ENCODE measurements at regions not wholly inside any gene's neighbourhood (a gene's known extent, or its start where the extent isn't known, plus 50 kb on each side); places are given as distances from the start of the nearest gene placed in this dataset.

- Histone ChIP-seq H3K27me3 (replicated peaks; ENCODE audit: control insufficient read depth, insufficient read depth, low read length, poor library complexity, severe bottlenecking) (no peaks in the 10 kb centered on the region), H3K4me3 (ENCODE audit: insufficient read depth, low read depth, low read length, poor library complexity, severe bottlenecking) (no peak overlapping the region), H3K27ac (ENCODE audit: insufficient read depth, low read length, poor library complexity, severe bottlenecking) (no peak overlapping the region), H3K36me3 (ENCODE audit: control insufficient read depth, insufficient read depth, low read length) (no peaks in the 10 kb centered on the region), H3K4me1 (ENCODE audit: control insufficient read depth, insufficient read depth, low read length, poor library complexity, severe bottlenecking) (no peaks in the 10 kb centered on the region), H3K9me3 (ENCODE audit: control insufficient read depth, low read length) (no peaks in the 10 kb centered on the region)
- no peak for DNase-seq
Observed at GRCh38 chr9:120197605-120198004, 382.4 kb downstream of the CDK5RAP2 start.

GRCh38 chr9:120191141-120191540, 388.8 kb downstream of the CDK5RAP2 start:
- no peaks in the 10 kb centered on the region for H3K36me3 ChIP-seq (ENCODE audit: control insufficient read depth, insufficient read depth, low read length)
- no peaks in the 10 kb centered on the region for H3K4me1 ChIP-seq (ENCODE audit: control insufficient read depth, insufficient read depth, low read length, poor library complexity, severe bottlenecking)
- no peaks in the 10 kb centered on the region for H3K9me3 ChIP-seq (ENCODE audit: control insufficient read depth, low read length)
- no peaks in the 10 kb centered on the region for H3K27me3 ChIP-seq (replicated peaks; ENCODE audit: control insufficient read depth, insufficient read depth, low read length, poor library complexity, severe bottlenecking)
- no peak for DNase-seq
- H3K27ac ChIP-seq (ENCODE audit: insufficient read depth, low read length, poor library complexity, severe bottlenecking): no peak overlapping the region
- no peak overlapping the region for H3K4me3 ChIP-seq (ENCODE audit: insufficient read depth, low read depth, low read length, poor library complexity, severe bottlenecking)

GRCh38 chr9:120187758-120188157, 392.2 kb downstream of the CDK5RAP2 start:
- Histone ChIP-seq H3K9me3 (ENCODE audit: control insufficient read depth, low read length) (no peaks in the 10 kb centered on the region), H3K4me1 (ENCODE audit: control insufficient read depth, insufficient read depth, low read length, poor library complexity, severe bottlenecking) (no peaks in the 10 kb centered on the region), H3K27me3 (replicated peaks; ENCODE audit: control insufficient read depth, insufficient read depth, low read length, poor library complexity, severe bottlenecking) (no peaks in the 10 kb centered on the region), H3K27ac (ENCODE audit: insufficient read depth, low read length, poor library complexity, severe bottlenecking) (no peak overlapping the region), H3K4me3 (ENCODE audit: insufficient read depth, low read depth, low read length, poor library complexity, severe bottlenecking) (no peak overlapping the region), H3K36me3 (ENCODE audit: control insufficient read depth, insufficient read depth, low read length) (no peaks in the 10 kb centered on the region)
- no peak for DNase-seq

- no peak overlapping the region for H3K4me3 ChIP-seq (ENCODE audit: insufficient read depth, low read depth, low read length, poor library complexity, severe bottlenecking)
- no peaks in the 10 kb centered on the region for H3K4me1 ChIP-seq (ENCODE audit: control insufficient read depth, insufficient read depth, low read length, poor library complexity, severe bottlenecking)
- H3K9me3 ChIP-seq (ENCODE audit: control insufficient read depth, low read length): no peaks in the 10 kb centered on the region
- H3K36me3 ChIP-seq (ENCODE audit: control insufficient read depth, insufficient read depth, low read length): no peaks in the 10 kb centered on the region
- H3K27me3 ChIP-seq (replicated peaks; ENCODE audit: control insufficient read depth, insufficient read depth, low read length, poor library complexity, severe bottlenecking): no peaks in the 10 kb centered on the region
- no peak for DNase-seq
- H3K27ac ChIP-seq (ENCODE audit: insufficient read depth, low read length, poor library complexity, severe bottlenecking): no peak overlapping the region
Observed at GRCh38 chr9:120186276-120186675, 393.7 kb downstream of the CDK5RAP2 start.

GRCh38 chr9:120184266-120184665, 395.7 kb downstream of the CDK5RAP2 start:
- Histone ChIP-seq H3K4me1 (ENCODE audit: control insufficient read depth, insufficient read depth, low read length, poor library complexity, severe bottlenecking) (no peaks in the 10 kb centered on the region), H3K27me3 (replicated peaks; ENCODE audit: control insufficient read depth, insufficient read depth, low read length, poor library complexity, severe bottlenecking) (no peaks in the 10 kb centered on the region), H3K4me3 (ENCODE audit: insufficient read depth, low read depth, low read length, poor library complexity, severe bottlenecking) (no peak overlapping the region), H3K9me3 (ENCODE audit: control insufficient read depth, low read length) (no peaks in the 10 kb centered on the region), H3K36me3 (ENCODE audit: control insufficient read depth, insufficient read depth, low read length) (no peaks in the 10 kb centered on the region), H3K27ac (ENCODE audit: insufficient read depth, low read length, poor library complexity, severe bottlenecking) (no peak overlapping the region)
- DNase-seq: no peak

- Histone ChIP-seq H3K4me3 (ENCODE audit: insufficient read depth, low read depth, low read length, poor library complexity, severe bottlenecking) (no peak overlapping the region), H3K27ac (ENCODE audit: insufficient read depth, low read length, poor library complexity, severe bottlenecking) (no peak overlapping the region), H3K36me3 (ENCODE audit: control insufficient read depth, insufficient read depth, low read length) (no peaks in the 10 kb centered on the region), H3K9me3 (ENCODE audit: control insufficient read depth, low read length) (no peaks in the 10 kb centered on the region), H3K4me1 (ENCODE audit: control insufficient read depth, insufficient read depth, low read length, poor library complexity, severe bottlenecking) (no peaks in the 10 kb centered on the region), H3K27me3 (replicated peaks; ENCODE audit: control insufficient read depth, insufficient read depth, low read length, poor library complexity, severe bottlenecking) (no peaks in the 10 kb centered on the region)
- DNase-seq: no peak
Observed at GRCh38 chr9:120183615-120184014, 396.4 kb downstream of the CDK5RAP2 start.

GRCh38 chr9:120182011-120182410, 398.0 kb downstream of the CDK5RAP2 start:
- no peak for DNase-seq

GRCh38 chr9:120177121-120177520, 402.8 kb downstream of the CDK5RAP2 start:
- Histone ChIP-seq H3K27ac (ENCODE audit: insufficient read depth, low read length, poor library complexity, severe bottlenecking) (no peak overlapping the region), H3K9me3 (ENCODE audit: control insufficient read depth, low read length) (no peaks in the 10 kb centered on the region), H3K27me3 (replicated peaks; ENCODE audit: control insufficient read depth, insufficient read depth, low read length, poor library complexity, severe bottlenecking) (no peaks in the 10 kb centered on the region), H3K4me3 (ENCODE audit: insufficient read depth, low read depth, low read length, poor library complexity, severe bottlenecking) (no peak overlapping the region), H3K4me1 (ENCODE audit: control insufficient read depth, insufficient read depth, low read length, poor library complexity, severe bottlenecking) (no peaks in the 10 kb centered on the region), H3K36me3 (ENCODE audit: control insufficient read depth, insufficient read depth, low read length) (no peaks in the 10 kb centered on the region)
- DNase-seq: no peak

More at GRCh38 chr9:120182011-120182410, 398.0 kb downstream of the CDK5RAP2 start:
- no peak overlapping the region for H3K4me3 ChIP-seq (ENCODE audit: insufficient read depth, low read depth, low read length, poor library complexity, severe bottlenecking)
- H3K9me3 ChIP-seq (ENCODE audit: control insufficient read depth, low read length): no peaks in the 10 kb centered on the region
- no peaks in the 10 kb centered on the region for H3K27me3 ChIP-seq (replicated peaks; ENCODE audit: control insufficient read depth, insufficient read depth, low read length, poor library complexity, severe bottlenecking)
- H3K27ac ChIP-seq (ENCODE audit: insufficient read depth, low read length, poor library complexity, severe bottlenecking): no peak overlapping the region
- no peaks in the 10 kb centered on the region for H3K36me3 ChIP-seq (ENCODE audit: control insufficient read depth, insufficient read depth, low read length)
- no peaks in the 10 kb centered on the region for H3K4me1 ChIP-seq (ENCODE audit: control insufficient read depth, insufficient read depth, low read length, poor library complexity, severe bottlenecking)

- H3K4me3 ChIP-seq (ENCODE audit: insufficient read depth, low read depth, low read length, poor library complexity, severe bottlenecking): no peak overlapping the region
- no peak overlapping the region for H3K27ac ChIP-seq (ENCODE audit: insufficient read depth, low read length, poor library complexity, severe bottlenecking)
- no peaks in the 10 kb centered on the region for H3K9me3 ChIP-seq (ENCODE audit: control insufficient read depth, low read length)
- no peaks in the 10 kb centered on the region for H3K36me3 ChIP-seq (ENCODE audit: control insufficient read depth, insufficient read depth, low read length)
- H3K27me3 ChIP-seq (replicated peaks; ENCODE audit: control insufficient read depth, insufficient read depth, low read length, poor library complexity, severe bottlenecking): no peaks in the 10 kb centered on the region
- DNase-seq: no peak
- no peaks in the 10 kb centered on the region for H3K4me1 ChIP-seq (ENCODE audit: control insufficient read depth, insufficient read depth, low read length, poor library complexity, severe bottlenecking)
Observed at GRCh38 chr9:120175031-120175430, 404.9 kb downstream of the CDK5RAP2 start.

- no peaks in the 10 kb centered on the region for H3K4me1 ChIP-seq (ENCODE audit: control insufficient read depth, insufficient read depth, low read length, poor library complexity, severe bottlenecking)
- no peak for DNase-seq
- H3K36me3 ChIP-seq (ENCODE audit: control insufficient read depth, insufficient read depth, low read length): no peaks in the 10 kb centered on the region
- no peaks in the 10 kb centered on the region for H3K27me3 ChIP-seq (replicated peaks; ENCODE audit: control insufficient read depth, insufficient read depth, low read length, poor library complexity, severe bottlenecking)
- H3K27ac ChIP-seq (ENCODE audit: insufficient read depth, low read length, poor library complexity, severe bottlenecking): no peak overlapping the region
- H3K9me3 ChIP-seq (ENCODE audit: control insufficient read depth, low read length): no peaks in the 10 kb centered on the region
- no peak overlapping the region for H3K4me3 ChIP-seq (ENCODE audit: insufficient read depth, low read depth, low read length, poor library complexity, severe bottlenecking)
Observed at GRCh38 chr9:120161776-120162175, 418.2 kb downstream of the CDK5RAP2 start.

- Histone ChIP-seq H3K4me1 (ENCODE audit: control insufficient read depth, insufficient read depth, low read length, poor library complexity, severe bottlenecking) (no peaks in the 10 kb centered on the region), H3K27ac (ENCODE audit: insufficient read depth, low read length, poor library complexity, severe bottlenecking) (no peak overlapping the region), H3K9me3 (ENCODE audit: control insufficient read depth, low read length) (no peaks in the 10 kb centered on the region), H3K27me3 (replicated peaks; ENCODE audit: control insufficient read depth, insufficient read depth, low read length, poor library complexity, severe bottlenecking) (no peaks in the 10 kb centered on the region), H3K4me3 (ENCODE audit: insufficient read depth, low read depth, low read length, poor library complexity, severe bottlenecking) (no peak overlapping the region), H3K36me3 (ENCODE audit: control insufficient read depth, insufficient read depth, low read length) (no peaks in the 10 kb centered on the region)
- DNase-seq: no peak
Observed at GRCh38 chr9:120158221-120158620, 421.7 kb downstream of the CDK5RAP2 start.

All from effector memory CD4-positive, alpha-beta T cell (primary cell).